ENCODE measurements at regions not wholly inside any gene's neighbourhood (a gene's known extent, or its start where the extent isn't known, plus 50 kb on each side); places are given as distances from the start of the nearest gene placed in this dataset.

DNA sequence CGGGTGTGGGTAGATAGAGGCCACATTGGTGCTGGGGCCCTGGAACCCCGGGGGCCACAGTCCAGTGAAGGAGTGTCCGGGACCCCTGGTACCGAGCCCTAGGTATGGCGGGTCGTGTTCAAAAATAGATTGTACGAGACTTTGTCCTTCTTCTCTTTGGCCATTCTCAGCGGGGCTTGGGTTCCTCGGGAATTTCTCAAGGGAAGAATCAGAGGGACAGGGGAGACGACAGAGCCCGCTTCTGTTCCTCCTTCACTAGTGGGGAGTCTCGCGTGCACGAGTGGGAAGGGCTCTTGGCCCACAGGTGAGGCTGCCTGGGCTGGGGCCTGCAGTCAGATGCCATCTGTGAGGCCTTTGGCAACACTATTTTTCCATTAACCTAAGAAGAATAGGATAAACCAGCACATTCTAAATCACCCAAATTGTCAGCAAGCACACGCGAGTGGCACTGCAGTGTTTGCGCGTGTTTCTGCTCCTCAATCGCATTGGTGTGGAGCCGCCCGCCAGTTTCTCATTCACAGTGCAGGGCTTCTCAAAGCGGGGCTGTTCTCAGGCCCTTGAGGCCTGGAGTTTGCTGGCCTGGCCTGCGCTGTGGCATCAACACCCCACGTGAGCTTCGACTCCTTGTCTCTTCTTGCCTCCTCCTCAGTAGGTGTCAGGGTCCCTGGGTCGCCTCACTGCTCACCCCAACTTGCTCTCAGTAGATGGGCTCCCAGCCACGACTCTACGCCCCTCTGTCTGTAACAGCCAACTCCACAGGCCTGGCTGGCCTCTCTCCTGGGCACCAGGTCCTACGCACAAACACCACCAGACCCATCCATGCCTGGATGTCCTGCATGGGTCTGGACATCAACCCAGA is 187.6 kb upstream of the SHH start:
- TF ChIP-seq, protein P1, sequence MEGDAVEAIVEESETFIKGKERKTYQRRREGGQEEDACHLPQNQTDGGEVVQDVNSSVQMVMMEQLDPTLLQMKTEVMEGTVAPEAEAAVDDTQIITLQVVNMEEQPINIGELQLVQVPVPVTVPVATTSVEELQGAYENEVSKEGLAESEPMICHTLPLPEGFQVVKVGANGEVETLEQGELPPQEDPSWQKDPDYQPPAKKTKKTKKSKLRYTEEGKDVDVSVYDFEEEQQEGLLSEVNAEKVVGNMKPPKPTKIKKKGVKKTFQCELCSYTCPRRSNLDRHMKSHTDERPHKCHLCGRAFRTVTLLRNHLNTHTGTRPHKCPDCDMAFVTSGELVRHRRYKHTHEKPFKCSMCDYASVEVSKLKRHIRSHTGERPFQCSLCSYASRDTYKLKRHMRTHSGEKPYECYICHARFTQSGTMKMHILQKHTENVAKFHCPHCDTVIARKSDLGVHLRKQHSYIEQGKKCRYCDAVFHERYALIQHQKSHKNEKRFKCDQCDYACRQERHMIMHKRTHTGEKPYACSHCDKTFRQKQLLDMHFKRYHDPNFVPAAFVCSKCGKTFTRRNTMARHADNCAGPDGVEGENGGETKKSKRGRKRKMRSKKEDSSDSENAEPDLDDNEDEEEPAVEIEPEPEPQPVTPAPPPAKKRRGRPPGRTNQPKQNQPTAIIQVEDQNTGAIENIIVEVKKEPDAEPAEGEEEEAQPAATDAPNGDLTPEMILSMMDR (IDR thresholded peaks at IDR 0.05), result no peak
- TF ChIP-seq POLR2A (IDR thresholded peaks at IDR 0.05), result no peak

All from upper lobe of left lung (tissue), 4 donors.